ENCODE measurements at regions not wholly inside any gene's neighbourhood (a gene's known extent, or its start where the extent isn't known, plus 50 kb on each side); places are given as distances from the start of the nearest gene placed in this dataset.

DNA sequence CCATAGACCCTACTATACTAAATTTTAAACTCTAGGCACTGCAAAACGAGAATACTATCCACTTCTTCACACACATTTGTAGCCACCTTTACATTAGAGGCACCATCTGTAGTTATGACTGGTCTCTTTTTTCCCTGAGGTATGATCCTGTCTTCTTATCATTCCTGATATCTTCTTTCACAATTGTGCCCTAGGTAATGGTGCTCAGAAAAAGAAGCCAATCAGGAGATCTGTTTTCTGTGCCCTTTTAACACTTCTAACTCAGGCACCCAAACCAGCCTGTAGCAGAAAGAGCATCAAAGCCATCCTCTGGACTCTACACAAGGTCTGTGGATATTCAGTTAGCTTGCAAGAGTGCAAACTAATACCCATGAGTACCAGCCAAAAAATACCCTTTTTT lies 149.7 kb upstream of the SGK1 start:
- intact Hi-C loops (cut with DNase I): no loop called here
- 50 to 81% methylated on average over 1 of the region's 1 CpG for WGBS, 2 donors

DNA sequence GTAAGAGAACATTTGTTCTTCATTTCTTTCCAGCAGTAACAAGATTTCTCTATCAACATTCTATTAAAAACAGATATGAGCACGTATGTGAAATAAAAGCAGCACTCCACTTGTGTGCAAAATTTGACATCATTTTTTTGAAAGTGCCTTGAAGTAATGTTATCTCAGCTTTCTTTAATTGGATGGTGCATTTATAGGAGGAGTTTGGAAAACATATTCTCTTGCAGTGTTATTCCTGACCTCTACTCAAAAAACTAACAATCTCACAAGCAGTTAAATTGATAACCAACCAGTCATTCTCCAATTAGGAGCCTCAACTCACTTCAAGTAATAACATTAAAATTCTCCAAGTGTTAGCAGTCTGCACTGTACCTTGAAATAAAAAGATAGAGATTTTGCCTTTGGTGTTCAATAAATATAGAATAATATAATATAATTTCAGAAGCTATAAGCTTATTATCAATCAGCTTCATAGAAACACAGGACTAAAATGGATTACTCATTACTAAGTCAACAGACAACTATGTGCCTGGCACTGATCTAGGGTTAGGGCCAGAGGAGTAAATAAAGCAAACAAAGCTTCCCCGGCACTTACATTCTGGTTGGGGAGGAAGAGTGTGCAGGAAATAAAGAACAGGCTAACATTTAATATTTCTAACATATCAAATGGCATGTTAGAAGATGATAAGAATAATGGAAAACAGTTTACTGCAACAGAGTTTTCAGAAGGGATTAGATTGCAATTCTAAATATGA lies 149.0 kb upstream of the SGK1 start:
- DNase-seq: no peak
- Histone ChIP-seq H3K27me3 (no peaks in the 10 kb centered on the region), H3K4me1 (peaks cover 11 to 61% (median 13%) of the 10 kb centered on the region in 3 donors), H3K36me3 (no peaks in the 10 kb centered on the region), H3K9me3 (no peaks in the 10 kb centered on the region), H3K27ac (peak overlapping the region in 1 of 4 donors; percentile 33), H3K4me3 (no peak overlapping the region)
- TF ChIP-seq, protein P1, sequence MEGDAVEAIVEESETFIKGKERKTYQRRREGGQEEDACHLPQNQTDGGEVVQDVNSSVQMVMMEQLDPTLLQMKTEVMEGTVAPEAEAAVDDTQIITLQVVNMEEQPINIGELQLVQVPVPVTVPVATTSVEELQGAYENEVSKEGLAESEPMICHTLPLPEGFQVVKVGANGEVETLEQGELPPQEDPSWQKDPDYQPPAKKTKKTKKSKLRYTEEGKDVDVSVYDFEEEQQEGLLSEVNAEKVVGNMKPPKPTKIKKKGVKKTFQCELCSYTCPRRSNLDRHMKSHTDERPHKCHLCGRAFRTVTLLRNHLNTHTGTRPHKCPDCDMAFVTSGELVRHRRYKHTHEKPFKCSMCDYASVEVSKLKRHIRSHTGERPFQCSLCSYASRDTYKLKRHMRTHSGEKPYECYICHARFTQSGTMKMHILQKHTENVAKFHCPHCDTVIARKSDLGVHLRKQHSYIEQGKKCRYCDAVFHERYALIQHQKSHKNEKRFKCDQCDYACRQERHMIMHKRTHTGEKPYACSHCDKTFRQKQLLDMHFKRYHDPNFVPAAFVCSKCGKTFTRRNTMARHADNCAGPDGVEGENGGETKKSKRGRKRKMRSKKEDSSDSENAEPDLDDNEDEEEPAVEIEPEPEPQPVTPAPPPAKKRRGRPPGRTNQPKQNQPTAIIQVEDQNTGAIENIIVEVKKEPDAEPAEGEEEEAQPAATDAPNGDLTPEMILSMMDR (IDR thresholded peaks at IDR 0.05): no peak
- TF ChIP-seq POLR2A (IDR thresholded peaks at IDR 0.05): no peak
- WGBS, 2 donors: 49 to 50% methylated on average over 2 of the region's 2 CpGs
- intact Hi-C loops (cut with DNase I): no loop called here

More for the DNA sequence above, 149.7 kb upstream of the SGK1 start:
- Histone ChIP-seq H3K36me3 (no peaks in the 10 kb centered on the region), H3K4me3 (no peak overlapping the region), H3K27me3 (no peaks in the 10 kb centered on the region), H3K27ac (peak overlapping the region in 1 of 4 donors; percentile 0), H3K9me3 (no peaks in the 10 kb centered on the region), H3K4me1 (peaks cover 11 to 67% (median 13%) of the 10 kb centered on the region in 3 donors)
- TF ChIP-seq, protein P1 (IDR thresholded peaks at IDR 0.05): no peak
- TF ChIP-seq POLR2A (IDR thresholded peaks at IDR 0.05): no peak
- no peak for DNase-seq

DNA sequence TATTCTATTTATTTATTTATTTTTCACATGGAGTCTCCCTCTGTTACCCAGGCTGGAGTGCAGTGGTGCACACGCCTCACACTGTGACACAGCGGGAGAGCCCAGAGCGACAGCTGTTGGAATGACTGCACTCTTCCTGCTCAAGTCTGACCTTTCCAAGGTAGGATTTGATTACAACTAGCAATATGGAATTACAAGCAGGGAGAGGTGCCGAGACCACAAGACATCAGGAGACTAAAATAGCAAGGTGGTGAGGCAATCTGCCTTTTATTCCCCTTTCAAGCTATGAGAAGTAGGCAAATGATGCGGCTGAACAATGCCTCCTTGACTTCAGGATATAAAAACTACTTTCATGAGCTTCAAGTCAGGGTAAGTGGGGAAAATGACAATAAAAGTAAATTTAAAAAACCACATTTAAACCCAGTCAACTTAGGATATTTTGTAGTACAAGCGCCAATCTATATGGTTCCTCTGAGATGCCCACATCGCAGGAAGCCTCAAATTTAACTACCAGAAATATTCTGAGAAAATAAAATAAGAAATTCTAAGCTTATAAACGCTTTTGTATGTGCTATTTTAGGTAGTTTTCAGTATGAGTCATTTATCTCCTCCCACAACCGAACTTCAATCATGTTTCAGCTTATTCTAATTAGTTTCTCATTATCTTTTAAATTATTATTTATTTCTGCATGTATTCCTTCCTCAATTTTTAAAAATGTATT lies 146.9 kb upstream of the SGK1 start:
- H3K27me3 ChIP-seq: no peaks in the 10 kb centered on the region
- no peak overlapping the region for H3K4me3 ChIP-seq
- H3K27ac ChIP-seq: no peak overlapping the region
- DNase-seq: no peak
- no peaks in the 10 kb centered on the region for H3K36me3 ChIP-seq
- H3K9me3 ChIP-seq: no peaks in the 10 kb centered on the region
- WGBS, 2 donors: 61 to 67% methylated on average over 9 of the region's 9 CpGs
- TF ChIP-seq, protein P1 (IDR thresholded peaks at IDR 0.05): no peak
- TF ChIP-seq POLR2A (IDR thresholded peaks at IDR 0.05): no peak
- H3K4me1 ChIP-seq: peaks cover 11 to 55% (median 13%) of the 10 kb centered on the region in 3 donors
- intact Hi-C loops (cut with DNase I): no loop called here

DNA sequence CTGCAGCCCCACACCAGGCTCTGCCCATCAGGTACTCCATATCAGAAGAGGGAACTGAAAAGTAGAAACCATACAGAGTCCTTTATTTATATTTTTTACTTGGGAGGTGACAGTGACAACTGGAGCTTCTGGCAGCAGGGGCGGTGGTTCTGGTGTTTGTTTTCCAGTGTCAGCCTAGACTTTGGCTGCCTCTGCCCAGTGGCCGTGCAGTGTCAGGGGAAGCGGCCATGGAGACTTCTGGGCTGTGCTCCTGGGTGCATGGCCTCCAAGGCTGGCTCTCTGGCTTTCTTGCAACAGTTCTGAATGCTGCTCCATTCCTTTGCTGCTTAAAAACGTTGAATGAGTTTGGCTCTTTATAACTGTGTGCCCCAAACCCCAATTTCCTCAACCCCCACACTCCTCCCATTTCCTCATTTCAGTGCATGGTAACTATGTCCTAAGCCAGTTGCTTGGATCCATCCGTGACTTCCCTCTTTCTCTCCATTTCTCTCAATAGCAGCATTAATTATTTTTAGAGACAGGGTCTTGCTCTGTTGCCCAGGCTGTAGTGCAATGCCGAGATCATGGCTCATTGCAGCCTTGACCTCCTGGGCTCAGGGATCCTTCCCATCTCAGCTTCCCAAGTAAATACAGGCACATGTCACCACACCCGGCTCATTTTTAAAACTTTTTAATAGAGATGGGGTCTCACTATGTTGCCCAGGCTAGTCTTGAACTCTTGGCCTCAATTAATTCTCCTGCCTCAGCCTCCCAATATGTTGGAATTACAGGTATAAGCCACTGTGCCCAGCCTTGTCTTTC lies 141.1 kb upstream of the SGK1 start:
- Histone ChIP-seq H3K27me3 (no peaks in the 10 kb centered on the region), H3K4me1 (peaks cover 0 to 23% (median 0%) of the 10 kb centered on the region in 3 donors), H3K4me3 (no peak overlapping the region), H3K27ac (no peak overlapping the region), H3K9me3 (no peaks in the 10 kb centered on the region), H3K36me3 (no peaks in the 10 kb centered on the region)
- TF ChIP-seq, protein P1 (IDR thresholded peaks at IDR 0.05): no peak
- no peak for TF ChIP-seq POLR2A (IDR thresholded peaks at IDR 0.05)
- WGBS, 2 donors: 74 to 76% methylated on average over 6 to 7 of the region's 7 CpGs
- intact Hi-C loops (cut with DNase I): no loop called here
- no peak for DNase-seq
